Spleen (tissue), 7 donors: ENCODE measurements at regions not wholly inside any gene's neighbourhood (a gene's known extent, or its start where the extent isn't known, plus 50 kb on each side); places are given as distances from the start of the nearest gene placed in this dataset.

ENCODE experiments used
- POLR2A ChIP-seq, 3 donors: fragments of 450-650 bp; IDR thresholded peaks; one replicate each; pipeline ENCODE4 v1.5.1; 2017; ENCODE audit warnings: antibody characterized with exemption in 3 of 3, mild to moderate bottlenecking in 1 of 3
- TF ChIP-seq, protein P1 (sequence below), 11 experiments: fragments of 200-600 bp in 7 of 11; fragments of 450-650 bp in 4 of 11; sonication (generic) in 4 of 11; IDR thresholded peaks in 8 of 11; conservative IDR thresholded peaks in 3 of 11; 1 replicate in 7 of 11; 2 replicates in 4 of 11; pipeline versions ENCODE4 v1.4.0 to v1.8.0; 2016 to 2021; ENCODE audit warnings: antibody characterized with exemption in 11 of 11, inconsistent platforms in 4 of 11, mild to moderate bottlenecking in 1 of 11
- donor health status: DM: no; HTN: no; CAD: no; lungs with moderate emphysema.
- donor health status: DM: no; HTN: no; CAD: no.
- donor health status: DM: no; HTN: no; CAD: no.

DNA sequence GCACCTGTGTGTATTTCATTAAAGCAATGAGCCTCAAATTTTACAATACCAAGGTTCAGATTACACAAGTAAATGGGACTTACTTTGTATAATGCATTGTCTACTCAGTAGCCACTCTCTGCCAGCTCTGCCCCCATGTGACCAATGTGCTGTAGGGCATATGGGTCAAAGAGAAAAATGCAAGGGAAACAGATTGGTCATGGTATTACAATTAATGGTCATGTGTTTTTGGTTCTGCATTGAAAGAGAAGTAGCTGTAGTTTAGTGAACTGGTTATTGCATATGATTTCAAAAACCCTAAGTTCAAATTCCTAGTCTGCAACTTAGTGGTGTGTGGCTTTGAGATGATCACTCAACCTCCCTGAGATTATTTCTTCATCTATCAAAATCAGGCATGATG, 545.4 kb downstream of the SUCLA2 start:
- TF ChIP-seq, protein P1, sequence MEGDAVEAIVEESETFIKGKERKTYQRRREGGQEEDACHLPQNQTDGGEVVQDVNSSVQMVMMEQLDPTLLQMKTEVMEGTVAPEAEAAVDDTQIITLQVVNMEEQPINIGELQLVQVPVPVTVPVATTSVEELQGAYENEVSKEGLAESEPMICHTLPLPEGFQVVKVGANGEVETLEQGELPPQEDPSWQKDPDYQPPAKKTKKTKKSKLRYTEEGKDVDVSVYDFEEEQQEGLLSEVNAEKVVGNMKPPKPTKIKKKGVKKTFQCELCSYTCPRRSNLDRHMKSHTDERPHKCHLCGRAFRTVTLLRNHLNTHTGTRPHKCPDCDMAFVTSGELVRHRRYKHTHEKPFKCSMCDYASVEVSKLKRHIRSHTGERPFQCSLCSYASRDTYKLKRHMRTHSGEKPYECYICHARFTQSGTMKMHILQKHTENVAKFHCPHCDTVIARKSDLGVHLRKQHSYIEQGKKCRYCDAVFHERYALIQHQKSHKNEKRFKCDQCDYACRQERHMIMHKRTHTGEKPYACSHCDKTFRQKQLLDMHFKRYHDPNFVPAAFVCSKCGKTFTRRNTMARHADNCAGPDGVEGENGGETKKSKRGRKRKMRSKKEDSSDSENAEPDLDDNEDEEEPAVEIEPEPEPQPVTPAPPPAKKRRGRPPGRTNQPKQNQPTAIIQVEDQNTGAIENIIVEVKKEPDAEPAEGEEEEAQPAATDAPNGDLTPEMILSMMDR (IDR thresholded peaks at IDR 0.05 in 8 of 11, conservative IDR thresholded peaks at IDR 0.05 in 3 of 11): no peak
- TF ChIP-seq POLR2A (IDR thresholded peaks at IDR 0.05): no peak
